Ectodermal cell (in vitro differentiated cells): ENCODE measurements at regions not wholly inside any gene's neighbourhood (a gene's known extent, or its start where the extent isn't known, plus 50 kb on each side); places are given as distances from the start of the nearest gene placed in this dataset.
"Not testable (repeated sequence)": the region's sequence is repeated elsewhere in the genome, so short reads cannot be mapped to it uniquely, and the experiment has no call there.

ENCODE experiments used
- H3K27ac ChIP-seq: 2 replicates; pipeline ENCODE4 v1.7.0; 2013; ENCODE audit warnings: mild to moderate bottlenecking, low read depth, low read length; ENCODE audit not compliant: insufficient read depth, poor library complexity, severe bottlenecking
- H3K27me3 ChIP-seq: 2 replicates; pipeline ENCODE4 v1.7.0; 2013; ENCODE audit warnings: mild to moderate bottlenecking, low read length; ENCODE audit not compliant: insufficient read depth, control insufficient read depth, poor library complexity, severe bottlenecking
- H3K36me3 ChIP-seq: one replicate; pipeline ENCODE4 v1.7.0; 2013; ENCODE audit warnings: low read length; ENCODE audit not compliant: control insufficient read depth, insufficient read depth
- H3K4me1 ChIP-seq: one replicate; pipeline ENCODE4 v1.7.0; 2013; ENCODE audit warnings: low read length; ENCODE audit not compliant: control insufficient read depth, insufficient read depth
- H3K4me3 ChIP-seq: 2 replicates; pipeline ENCODE4 v1.7.0; 2013; ENCODE audit warnings: low read depth, low read length, control low read depth; ENCODE audit not compliant: insufficient read depth
- H3K9me3 ChIP-seq: 2 replicates; pipeline ENCODE4 v1.7.0; 2013; ENCODE audit warnings: mild to moderate bottlenecking, low read length, moderate library complexity; ENCODE audit not compliant: control insufficient read depth
- WGBS, 2 experiments: methylation state at CpG; one replicate each; pipeline ENCODE4 v1.1.7; 2013; ENCODE audit warnings: missing lambda C conversion rate in 2 of 2; 5-methylcytosine and 5-hydroxymethylcytosine counted together

DNA sequence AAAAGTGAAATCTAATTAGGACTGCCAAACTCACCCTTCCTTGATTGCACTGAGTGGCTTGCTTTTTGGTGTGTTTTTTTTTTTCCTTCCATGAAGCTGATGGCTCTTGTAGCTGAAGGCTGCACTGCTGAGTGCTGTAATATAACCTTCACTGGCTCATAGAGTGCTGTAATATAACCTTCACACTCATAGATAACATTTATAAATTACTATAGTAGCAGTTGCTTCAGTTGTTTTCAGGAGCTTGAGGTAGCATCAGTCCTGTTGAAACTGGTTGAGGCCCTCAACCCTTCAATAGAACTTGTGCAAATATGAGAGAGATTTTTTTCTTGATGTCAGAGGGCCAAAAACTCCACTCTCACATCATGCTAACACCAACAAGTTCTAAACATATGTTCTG, 404.9 kb upstream of the MBL2 start:
- H3K4me3 ChIP-seq: no peak overlapping the region
- no peaks in the 10 kb centered on the region for H3K27me3 ChIP-seq
- no peaks in the 10 kb centered on the region for H3K36me3 ChIP-seq
- no peak overlapping the region for H3K27ac ChIP-seq
- no peaks in the 10 kb centered on the region for H3K4me1 ChIP-seq
- no peaks in the 10 kb centered on the region for H3K9me3 ChIP-seq

DNA sequence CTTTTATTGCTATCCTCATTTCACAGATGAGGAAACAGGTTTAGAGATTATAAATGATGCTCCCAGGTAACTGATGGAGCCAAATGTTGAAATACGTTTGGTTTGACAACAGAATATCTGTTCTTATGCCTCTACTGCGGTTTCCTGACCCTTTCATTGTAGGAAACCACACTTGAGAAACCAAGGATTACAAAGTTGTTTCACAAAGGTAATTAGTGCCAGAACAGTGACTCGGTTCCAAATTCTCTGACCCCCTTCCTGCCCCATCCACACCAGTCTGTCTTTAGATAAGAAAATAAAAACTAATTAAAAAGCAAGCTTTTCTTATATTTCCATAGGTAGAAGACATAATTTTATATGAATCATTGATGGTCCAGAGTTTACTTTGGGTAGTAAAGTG, 393.7 kb upstream of the MBL2 start:
- no peaks in the 10 kb centered on the region for H3K27me3 ChIP-seq
- 92 to 95% methylated on average over 2 to 3 of the region's 3 CpGs for WGBS, 2 experiments
- H3K4me3 ChIP-seq: no peak overlapping the region
- H3K36me3 ChIP-seq: no peaks in the 10 kb centered on the region
- no peaks in the 10 kb centered on the region for H3K4me1 ChIP-seq
- H3K27ac ChIP-seq: no peak overlapping the region
- no peaks in the 10 kb centered on the region for H3K9me3 ChIP-seq

DNA sequence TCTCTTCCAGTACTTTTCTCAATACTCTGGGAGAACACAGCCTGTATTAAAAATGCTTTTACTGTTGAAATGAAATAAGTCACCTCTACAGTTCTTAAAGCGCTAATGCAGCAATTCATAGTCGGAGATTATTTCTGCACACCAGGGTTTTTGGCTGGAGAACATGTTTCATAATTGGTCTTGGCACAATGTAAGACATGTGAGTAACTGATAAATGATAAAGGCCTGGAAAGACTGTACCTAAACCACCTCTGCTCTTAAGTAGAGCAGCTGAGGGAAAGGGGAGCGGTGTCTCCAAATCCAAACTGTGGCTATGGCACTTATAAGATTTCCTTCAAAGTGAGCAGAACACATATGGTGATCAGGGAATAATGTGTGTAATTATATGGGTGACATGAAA, 390.3 kb upstream of the MBL2 start:
- no peak overlapping the region for H3K4me3 ChIP-seq
- H3K27me3 ChIP-seq: no peaks in the 10 kb centered on the region
- H3K9me3 ChIP-seq: no peaks in the 10 kb centered on the region
- H3K4me1 ChIP-seq: no peaks in the 10 kb centered on the region
- 95 to 100% methylated on average over 3 of the region's 3 CpGs for WGBS, 2 experiments
- H3K36me3 ChIP-seq: no peaks in the 10 kb centered on the region
- no peak overlapping the region for H3K27ac ChIP-seq

DNA sequence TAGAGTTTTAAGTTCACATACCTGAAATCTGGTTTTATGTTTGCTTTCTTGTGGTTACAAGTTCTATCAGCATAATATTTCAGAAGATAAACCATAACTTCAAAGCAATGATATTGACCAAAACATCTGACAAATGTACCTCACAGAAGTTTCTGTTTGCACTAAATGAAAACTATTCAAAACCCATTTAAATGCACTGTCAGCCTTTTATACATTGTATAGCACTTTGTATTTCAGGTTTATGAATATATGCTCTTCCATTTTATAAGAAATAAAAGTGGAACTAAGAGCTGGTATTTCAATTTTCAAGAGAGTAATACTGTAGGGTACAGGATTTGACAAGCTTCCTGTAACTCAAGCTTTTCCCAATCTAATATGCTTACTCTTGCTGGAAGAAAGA, 388.6 kb upstream of the MBL2 start:
- H3K4me3 ChIP-seq: no peak overlapping the region
- H3K27me3 ChIP-seq: no peaks in the 10 kb centered on the region
- H3K9me3 ChIP-seq: no peaks in the 10 kb centered on the region
- H3K4me1 ChIP-seq: no peaks in the 10 kb centered on the region
- no peak overlapping the region for H3K27ac ChIP-seq
- H3K36me3 ChIP-seq: no peaks in the 10 kb centered on the region

- H3K4me3 ChIP-seq, H3K27me3 ChIP-seq, H3K36me3 ChIP-seq, H3K9me3 ChIP-seq, H3K27ac ChIP-seq, H3K4me1 ChIP-seq: not testable (repeated sequence)
- 79 to 88% methylated on average over 4 of the region's 4 CpGs for WGBS, 2 experiments
These were observed 383.1 kb upstream of the MBL2 start for GRCh38 chr10:53155674-53156073.

DNA sequence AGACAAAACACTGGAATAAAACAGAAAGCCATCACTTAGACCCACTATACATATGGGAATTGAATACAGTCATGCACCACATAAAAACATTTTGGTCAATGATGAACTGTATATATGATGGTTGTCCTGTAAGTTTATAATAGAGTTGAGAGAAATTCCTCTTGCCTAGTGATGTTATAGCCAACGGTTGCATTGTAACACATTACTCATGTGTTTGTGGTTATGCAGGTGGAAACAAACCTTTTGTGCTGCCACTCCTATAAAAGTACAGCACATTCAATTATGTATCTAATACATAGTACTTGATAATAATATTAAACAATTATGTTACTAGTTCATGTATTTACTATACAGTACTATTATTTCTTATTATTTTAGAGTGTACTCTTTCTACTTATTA, 381.2 kb upstream of the MBL2 start:
- 88 to 100% methylated on average over 1 of the region's 1 CpG for WGBS, 2 experiments
- H3K36me3 ChIP-seq: no peaks in the 10 kb centered on the region
- no peaks in the 10 kb centered on the region for H3K9me3 ChIP-seq
- no peak overlapping the region for H3K4me3 ChIP-seq
- no peaks in the 10 kb centered on the region for H3K4me1 ChIP-seq
- H3K27me3 ChIP-seq: no peaks in the 10 kb centered on the region
- no peak overlapping the region for H3K27ac ChIP-seq

- H3K27me3 ChIP-seq: no peaks in the 10 kb centered on the region
- H3K4me3 ChIP-seq: no peak overlapping the region
- no peaks in the 10 kb centered on the region for H3K4me1 ChIP-seq
- no peaks in the 10 kb centered on the region for H3K9me3 ChIP-seq
- H3K27ac ChIP-seq: no peak overlapping the region
- 89 to 91% methylated on average over 1 of the region's 1 CpG for WGBS, 2 experiments
- no peaks in the 10 kb centered on the region for H3K36me3 ChIP-seq
These were observed 367.9 kb upstream of the MBL2 start for GRCh38 chr10:53140506-53140905.

- no peaks in the 10 kb centered on the region for H3K36me3 ChIP-seq
- H3K4me3 ChIP-seq: no peak overlapping the region
- H3K9me3 ChIP-seq: no peaks in the 10 kb centered on the region
- H3K27ac ChIP-seq: no peak overlapping the region
- H3K4me1 ChIP-seq: no peaks in the 10 kb centered on the region
- 91 to 93% methylated on average over 2 of the region's 2 CpGs for WGBS, 2 experiments
- no peaks in the 10 kb centered on the region for H3K27me3 ChIP-seq
These were observed 363.3 kb upstream of the MBL2 start for GRCh38 chr10:53135897-53136253.

DNA sequence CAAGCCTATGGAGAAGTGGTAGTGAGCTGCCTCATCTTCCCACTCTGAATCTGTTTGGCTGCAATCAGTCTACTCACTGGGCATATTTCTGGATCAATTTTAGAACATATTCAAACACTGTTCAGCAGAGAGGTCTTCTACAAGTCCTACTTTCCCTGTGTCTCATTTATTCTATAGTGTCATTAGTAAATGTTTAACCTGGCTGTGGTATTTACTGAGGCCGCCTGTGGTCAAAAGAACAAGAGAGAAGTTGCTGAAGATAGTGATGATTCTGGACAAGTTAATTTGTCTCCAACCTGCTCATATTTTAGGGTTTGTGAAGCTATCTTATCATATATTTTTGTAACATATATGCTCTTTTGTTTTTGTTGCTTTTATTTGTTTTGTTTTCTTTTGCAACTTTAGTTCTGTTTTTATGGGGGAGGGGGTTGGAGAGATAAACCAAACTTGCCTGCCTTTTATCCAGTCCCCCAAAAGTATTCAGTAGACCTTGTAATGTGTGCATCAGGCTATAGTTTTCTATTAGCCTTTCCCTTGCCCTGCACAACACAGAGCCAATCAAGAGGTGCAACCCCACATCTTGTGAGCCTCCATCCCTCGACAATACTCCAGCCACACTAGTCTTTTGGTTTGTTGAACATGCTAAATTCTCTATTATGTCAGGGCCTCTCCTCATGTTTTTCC, 362.8 kb upstream of the MBL2 start:
- no peaks in the 10 kb centered on the region for H3K36me3 ChIP-seq
- no peak overlapping the region for H3K4me3 ChIP-seq
- 90 to 91% methylated on average over 2 of the region's 2 CpGs for WGBS, 2 experiments
- no peaks in the 10 kb centered on the region for H3K4me1 ChIP-seq
- no peaks in the 10 kb centered on the region for H3K27me3 ChIP-seq
- H3K9me3 ChIP-seq: no peaks in the 10 kb centered on the region
- H3K27ac ChIP-seq: no peak overlapping the region

DNA sequence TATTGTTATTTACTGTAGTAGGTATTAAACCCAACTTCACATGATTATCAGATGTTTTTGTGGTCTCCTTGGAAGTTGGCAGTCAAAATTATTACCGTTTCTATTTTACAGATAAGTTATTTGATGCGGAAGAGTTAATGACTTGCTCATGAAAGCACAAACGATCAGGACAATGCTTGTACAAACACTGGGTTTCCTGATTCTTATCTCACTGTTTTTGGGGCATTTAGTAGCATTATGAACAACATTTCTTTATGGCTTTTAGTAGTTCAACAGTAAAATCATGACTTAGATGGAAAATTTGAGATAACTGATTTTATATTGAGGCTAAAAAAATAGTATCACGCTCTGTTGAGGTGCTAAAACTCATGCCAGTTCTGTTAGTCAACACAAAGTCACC, 361.5 kb upstream of the MBL2 start:
- H3K4me3 ChIP-seq: no peak overlapping the region
- no peaks in the 10 kb centered on the region for H3K4me1 ChIP-seq
- H3K36me3 ChIP-seq: no peaks in the 10 kb centered on the region
- no peaks in the 10 kb centered on the region for H3K27me3 ChIP-seq
- 90 to 96% methylated on average over 4 of the region's 4 CpGs for WGBS, 2 experiments
- H3K9me3 ChIP-seq: no peaks in the 10 kb centered on the region
- no peak overlapping the region for H3K27ac ChIP-seq

DNA sequence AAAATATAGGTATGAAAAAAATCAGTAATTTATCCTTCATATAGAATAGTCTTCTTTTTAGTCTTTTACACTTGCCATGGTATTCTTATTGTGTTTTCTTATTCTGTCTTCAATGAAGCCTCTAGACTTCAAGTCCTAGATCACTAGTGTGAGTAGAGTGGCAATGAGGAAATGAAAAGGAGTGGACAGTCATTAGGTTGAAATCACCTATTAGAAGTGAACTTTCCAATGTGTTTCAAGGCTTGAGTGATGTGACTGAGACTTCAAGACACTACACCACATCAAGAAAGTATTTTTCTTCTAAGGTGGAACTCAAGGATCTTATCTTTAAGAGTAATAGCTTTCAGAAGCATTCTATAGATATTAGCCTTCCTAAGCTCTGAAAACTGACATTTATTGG, 357.8 kb upstream of the MBL2 start:
- no peak overlapping the region for H3K27ac ChIP-seq
- no peaks in the 10 kb centered on the region for H3K9me3 ChIP-seq
- no peak overlapping the region for H3K4me3 ChIP-seq

More for the DNA sequence above, 357.8 kb upstream of the MBL2 start:
- Histone ChIP-seq H3K36me3 (no peaks in the 10 kb centered on the region), H3K4me1 (no peaks in the 10 kb centered on the region), H3K27me3 (no peaks in the 10 kb centered on the region)
